HCT116 (cell line): ENCODE measurements at regions not wholly inside any gene's neighbourhood (a gene's known extent, or its start where the extent isn't known, plus 50 kb on each side); places are given as distances from the start of the nearest gene placed in this dataset.

ENCODE experiments used
- ATAC-seq: fragments of 200-7000 bp; cut with Tn5 transposase; 2 replicates; pipeline ENCODE4 v1.9.1; 2020; ENCODE audit warnings: mild to moderate bottlenecking, moderate library complexity
- BruUV-seq: library from RNA; stranded (reverse); fragments of 400-500 nt; replicated peaks from 2 replicates; lab custom pipeline; 2021; lab: Mats Ljungman, UMichigan
- CTCF ChIA-PET: fragments of 300-600 bp; sonication (Branson Sonifier 250); formaldehyde crosslinking; loops from one replicate; lab custom pipeline; 2021; ENCODE audit warnings: antibody characterized with exemption; lab: Charles Lee
- POLR2A ChIA-PET: fragments of 300-600, 350-600 bp; sonication (Branson Sonifier 250); formaldehyde crosslinking; loops from one replicate; lab custom pipeline; 2021; ENCODE audit warnings: antibody characterized with exemption; lab: Charles Lee
- RAD21 ChIA-PET, 2 experiments: fragments of 300-600 bp; sonication (Branson Sonifier 250); formaldehyde crosslinking; loops; one replicate each; lab custom pipeline; 2023; ENCODE audit warnings: low total read pairs in 2 of 2; ENCODE audit not compliant: uncharacterized antibody in 2 of 2, unreplicated experiment in 2 of 2, low non-redundant PET in 1 of 2; lab: Charles Lee
- DNase-seq: peaks from one replicate; pipeline ENCODE4 v3.0.0-alpha.2; 2010; ENCODE audit warnings: low read depth, low spot score
- H2AFZ ChIP-seq: fragments of 200-600 bp; shearing (Covaris generic), sonication (generic); 2 replicates; pipeline ENCODE4 v1.6.1; 2017; ENCODE audit warnings: low read depth, mixed run types, mixed read lengths, antibody characterized with exemption, low read length; ENCODE audit not compliant: poor library complexity, severe bottlenecking
- H3K27ac ChIP-seq: 2 replicates; pipeline ENCODE4 v1.5.1; 2012; ENCODE audit warnings: low read depth, low read length
- H3K27me3 ChIP-seq: fragments of 200-600 bp; sonication (generic); 2 replicates; pipeline ENCODE4 v1.6.1; 2016; ENCODE audit warnings: mixed run types, low read length, mixed read lengths; ENCODE audit not compliant: insufficient read depth
- H3K36me3 ChIP-seq, 2 experiments: fragments of 200-500 bp in 1 of 2; fragments of 200-600 bp in 1 of 2; sonication (Bioruptor generic) in 1 of 2; sonication (generic) in 1 of 2; 2 replicates each; pipeline versions ENCODE4 v1.5.1 to v1.6.1; 2014 to 2016; ENCODE audit warnings: low read length in 2 of 2, inconsistent platforms in 1 of 2, mixed read lengths in 1 of 2, mixed run types in 1 of 2; ENCODE audit not compliant: insufficient read depth in 2 of 2, control insufficient read depth in 1 of 2
- H3K4me1 ChIP-seq, 2 experiments: fragments of 200-600 bp in 1 of 2; sonication (generic) in 1 of 2; 2 replicates each; pipeline versions ENCODE4 v1.5.1 to v1.6.1; 2012 to 2017; ENCODE audit warnings: low read length in 2 of 2, inconsistent platforms in 1 of 2, mild to moderate bottlenecking in 1 of 2, mixed read lengths in 1 of 2, mixed run types in 1 of 2, moderate library complexity in 1 of 2; ENCODE audit not compliant: insufficient read depth in 2 of 2, control insufficient read depth in 1 of 2
- H3K4me2 ChIP-seq: fragments of 200-600 bp; sonication (generic); 2 replicates; pipeline ENCODE4 v1.6.1; 2017; ENCODE audit warnings: mixed run types, low read length, mixed read lengths
- H3K4me3 ChIP-seq, 2 experiments: fragments of 200-600 bp in 1 of 2; sonication (generic) in 1 of 2; replicated peaks in 1 of 2; 2 replicates each; pipeline ENCODE4 v1.5.1; 2011 to 2016; ENCODE audit warnings: low read length in 2 of 2, control low read depth in 1 of 2, low read depth in 1 of 2, mild to moderate bottlenecking in 1 of 2, mixed read lengths in 1 of 2, mixed run types in 1 of 2
- H3K79me2 ChIP-seq: fragments of 200-600 bp; sonication (generic); 2 replicates; pipeline ENCODE4 v1.6.1; 2017; ENCODE audit warnings: mild to moderate bottlenecking, mixed run types, low read length, moderate library complexity, mixed read lengths; ENCODE audit not compliant: insufficient read depth
- H3K9ac ChIP-seq: fragments of 200-600 bp; sonication (generic); 2 replicates; pipeline ENCODE4 v1.6.1; 2016; ENCODE audit warnings: low read length, mixed read lengths
- H3K9me2 ChIP-seq: fragments of 200-600 bp; sonication (generic), shearing (Covaris generic); 2 replicates; pipeline ENCODE4 v1.6.1; 2017; ENCODE audit warnings: mixed run types, mild to moderate bottlenecking, moderate library complexity; ENCODE audit not compliant: insufficient read depth
- H3K9me3 ChIP-seq, 2 experiments: fragments of 200-500 bp in 1 of 2; fragments of 200-600 bp in 1 of 2; sonication (Bioruptor generic) in 1 of 2; sonication (generic) in 1 of 2; 2 replicates each; pipeline ENCODE4 v1.6.1; 2014 to 2017; ENCODE audit warnings: low read length in 2 of 2, mixed read lengths in 2 of 2, inconsistent platforms in 1 of 2, low read depth in 1 of 2, mild to moderate bottlenecking in 1 of 2, mixed run types in 1 of 2, moderate library complexity in 1 of 2; ENCODE audit not compliant: control insufficient read depth in 1 of 2, insufficient read depth in 1 of 2
- H4K20me1 ChIP-seq: fragments of 200-600 bp; sonication (generic), shearing (Covaris generic); 2 replicates; pipeline ENCODE4 v1.6.1; 2017; ENCODE audit warnings: mixed run types, mild to moderate bottlenecking, moderate library complexity; ENCODE audit not compliant: insufficient read depth
- CEBPB ChIP-seq: IDR thresholded peaks from 2 replicates; pipeline ENCODE4 v1.6.1; 2012; ENCODE audit warnings: low read depth
- EGR1 ChIP-seq: IDR thresholded peaks from 2 replicates; pipeline ENCODE4 v1.6.1; 2012; ENCODE audit warnings: low read depth
- ELF1 ChIP-seq: IDR thresholded peaks from 2 replicates; pipeline ENCODE4 v1.6.1; 2012; ENCODE audit warnings: low read depth, borderline replicate concordance
- EZH2 ChIP-seq: fragments of 200-600 bp; sonication (generic); IDR thresholded peaks from 2 replicates; pipeline ENCODE4 v1.6.1; 2017; ENCODE audit warnings: antibody characterized with exemption, mixed run types
- EZH2phosphoT487 ChIP-seq: fragments of 200-600 bp; IDR thresholded peaks from 2 replicates; pipeline ENCODE4 v1.6.1; 2018; ENCODE audit warnings: antibody characterized with exemption, borderline replicate concordance
- POLR2AphosphoS5 ChIP-seq: IDR thresholded peaks from 2 replicates; pipeline ENCODE4 v1.6.1; 2011; ENCODE audit warnings: mild to moderate bottlenecking, low read depth, low read length, moderate library complexity
- REST ChIP-seq: IDR thresholded peaks from 2 replicates; pipeline ENCODE4 v1.6.1; 2012; ENCODE audit warnings: low read depth
- SIN3A ChIP-seq: IDR thresholded peaks from 2 replicates; pipeline ENCODE4 v1.6.1; 2012; ENCODE audit warnings: low read depth
- SP1 ChIP-seq: IDR thresholded peaks from 2 replicates; pipeline ENCODE4 v1.6.1; 2012; ENCODE audit warnings: low read depth
- SRF ChIP-seq: IDR thresholded peaks from 2 replicates; pipeline ENCODE4 v1.6.1; 2012; ENCODE audit warnings: low read depth
- ZFX ChIP-seq: fragments of 450-650 bp; IDR thresholded peaks from 2 replicates; pipeline ENCODE4 v1.6.1; 2017
- ZNF274 ChIP-seq: fragments of 200-500 bp; sonication (Bioruptor generic); IDR thresholded peaks from 2 replicates; pipeline ENCODE4 v1.6.1; 2014; ENCODE audit warnings: mild to moderate bottlenecking, low read depth, low read length, inconsistent platforms
- intact Hi-C: fragments of 100-400 bp; cut with micrococcal nuclease; formaldehyde crosslinking; loops from 2 replicates; pipeline ENCODE4 v1.10.0; 2022

- Histone ChIP-seq H3K9ac (no peak overlapping the region), H3K9me2 (no peaks in the 10 kb centered on the region), H3K4me3 (no peak overlapping the region), H2AFZ (no peak overlapping the region), H3K4me2 (no peak overlapping the region), H3K79me2 (no peaks in the 10 kb centered on the region), H4K20me1 (no peaks in the 10 kb centered on the region), H3K4me1 (no peaks in the 10 kb centered on the region), H3K36me3 (no peaks in the 10 kb centered on the region), H3K27me3 (peaks cover 15% of the 10 kb centered on the region; the same call in 1 of the 2 replicates), H3K27ac (no peak overlapping the region), H3K9me3 (no peaks in the 10 kb centered on the region)
- ATAC-seq (no peak), DNase-seq (no peak)
- intact Hi-C loops = no loop called here
- CTCF ChIA-PET = no interaction called here
- no TSS peak for BruUV-seq
- POLR2A ChIA-PET = no interaction called here
- TF ChIP-seq REST = no peak
- no peak for TF ChIP-seq POLR2AphosphoS5
- TF ChIP-seq CEBPB = no peak
- no peak for TF ChIP-seq SP1
- TF ChIP-seq EZH2phosphoT487 = no peak
- no peak for TF ChIP-seq EZH2
- TF ChIP-seq ZFX = no peak
- no peak for TF ChIP-seq ELF1
- no peak for TF ChIP-seq EGR1
- no peak for TF ChIP-seq SRF
- TF ChIP-seq ZNF274 = no peak
- TF ChIP-seq SIN3A = no peak
- RAD21 ChIA-PET = no interaction called here
Observed at GRCh38 chr17:13067629-13068303, 49.9 kb upstream of the ELAC2 start.
